ENCODE measurements at regions not wholly inside any gene's neighbourhood (a gene's known extent, or its start where the extent isn't known, plus 50 kb on each side); places are given as distances from the start of the nearest gene placed in this dataset.

- Mint-ChIP-seq H3K4me1 (peaks cover 20% of the 10 kb centered on the region), H3K4me3 (no peak overlapping the region), H3K27ac (no peak overlapping the region), H3K9me3 (no peaks in the 10 kb centered on the region), H3K27me3 (ENCODE audit: insufficient read depth) (peaks cover 10% of the 10 kb centered on the region), H3K36me3 (ENCODE audit: low read depth) (no peaks in the 10 kb centered on the region)
- 85 to 90% methylated on average over 3 of the region's 3 CpGs for WGBS, 2 experiments (ENCODE audit: insufficient coverage in 1 of 2, insufficient read length in 1 of 2)
- Histone ChIP-seq H3K36me3 (ENCODE audit: control insufficient read depth, insufficient read depth, low read length) (no peaks in the 10 kb centered on the region), H3K4me3 (ENCODE audit: low read length) (no peak overlapping the region), H3K9me3 (ENCODE audit: control insufficient read depth, low read length) (no peaks in the 10 kb centered on the region), H3K9ac (ENCODE audit: extremely low read depth, low read length, poor library complexity, severe bottlenecking) (no peak overlapping the region), H3K4me1 (ENCODE audit: control insufficient read depth, insufficient read depth, low read length) (peaks cover 3% of the 10 kb centered on the region), H3K27me3 (ENCODE audit: control insufficient read depth, insufficient read depth, low read length, poor library complexity, severe bottlenecking) (no peaks in the 10 kb centered on the region), H3K27ac (ENCODE audit: low read depth, low read length) (no peak overlapping the region)
- TF ChIP-seq CTCF (conservative IDR thresholded peaks at IDR 0.05) = no peak
- DNase-seq = no peak
These were observed 243.9 kb downstream of the SNX10 start for GRCh38 chr7:26535483-26536007.

- H3K9ac ChIP-seq (ENCODE audit: extremely low read depth, low read length, poor library complexity, severe bottlenecking) = no peak overlapping the region
- DNase-seq = no peak
- no peak for TF ChIP-seq CTCF (conservative IDR thresholded peaks at IDR 0.05)
- H3K36me3 ChIP-seq (ENCODE audit: control insufficient read depth, insufficient read depth, low read length) = no peaks in the 10 kb centered on the region
- H3K4me3 Mint-ChIP-seq = no peak overlapping the region
- H3K27me3 Mint-ChIP-seq (ENCODE audit: insufficient read depth) = peaks cover 10% of the 10 kb centered on the region
- no peaks in the 10 kb centered on the region for H3K9me3 Mint-ChIP-seq
- 85 to 86% methylated on average over 1 to 7 of the region's 7 CpGs for WGBS, 2 experiments (ENCODE audit: insufficient coverage in 1 of 2, insufficient read length in 1 of 2)
- H3K27ac Mint-ChIP-seq = no peak overlapping the region
- H3K27ac ChIP-seq (ENCODE audit: low read depth, low read length) = no peak overlapping the region
- no peaks in the 10 kb centered on the region for H3K9me3 ChIP-seq (ENCODE audit: control insufficient read depth, low read length)
- no peak overlapping the region for H3K4me3 ChIP-seq (ENCODE audit: low read length)
- H3K4me1 Mint-ChIP-seq = peaks cover 20% of the 10 kb centered on the region
- no peaks in the 10 kb centered on the region for H3K27me3 ChIP-seq (ENCODE audit: control insufficient read depth, insufficient read depth, low read length, poor library complexity, severe bottlenecking)
- H3K4me1 ChIP-seq (ENCODE audit: control insufficient read depth, insufficient read depth, low read length) = peaks cover 3% of the 10 kb centered on the region
- no peaks in the 10 kb centered on the region for H3K36me3 Mint-ChIP-seq (ENCODE audit: low read depth)
These were observed 246.6 kb downstream of the SNX10 start for GRCh38 chr7:26538216-26538615.

- Mint-ChIP-seq H3K9me3 (no peaks in the 10 kb centered on the region), H3K27me3 (ENCODE audit: insufficient read depth) (peaks cover 10% of the 10 kb centered on the region), H3K36me3 (ENCODE audit: low read depth) (no peaks in the 10 kb centered on the region), H3K27ac (no peak overlapping the region), H3K4me1 (peaks cover 20% of the 10 kb centered on the region), H3K4me3 (no peak overlapping the region)
- no peak for DNase-seq
- no peak for TF ChIP-seq CTCF (conservative IDR thresholded peaks at IDR 0.05)
- Histone ChIP-seq H3K36me3 (ENCODE audit: control insufficient read depth, insufficient read depth, low read length) (no peaks in the 10 kb centered on the region), H3K27me3 (ENCODE audit: control insufficient read depth, insufficient read depth, low read length, poor library complexity, severe bottlenecking) (no peaks in the 10 kb centered on the region), H3K27ac (ENCODE audit: low read depth, low read length) (no peak overlapping the region), H3K4me1 (ENCODE audit: control insufficient read depth, insufficient read depth, low read length) (peaks cover 3% of the 10 kb centered on the region), H3K9ac (ENCODE audit: extremely low read depth, low read length, poor library complexity, severe bottlenecking) (no peak overlapping the region), H3K4me3 (ENCODE audit: low read length) (no peak overlapping the region), H3K9me3 (ENCODE audit: control insufficient read depth, low read length) (no peaks in the 10 kb centered on the region)
- WGBS, 2 experiments (ENCODE audit: insufficient coverage in 1 of 2, insufficient read length in 1 of 2) = 93 to 100% methylated on average over 3 of the region's 3 CpGs
These were observed 247.0 kb downstream of the SNX10 start for GRCh38 chr7:26538689-26539088.
